HT-29 (cell line): ENCODE measurements at regions not wholly inside any gene's neighbourhood (a gene's known extent, or its start where the extent isn't known, plus 50 kb on each side); places are given as distances from the start of the nearest gene placed in this dataset.
A peak's percentile ranks its signal among the peaks of the same experiment; 100 is the strongest.
"Not testable (repeated sequence)": the region's sequence is repeated elsewhere in the genome, so short reads cannot be mapped to it uniquely, and the experiment has no call there.

Experiments
- DNase-seq: peaks from one replicate; pipeline ENCODE4 v3.0.0-alpha.2; 2015; ENCODE audit warnings: low spot score

DNA sequence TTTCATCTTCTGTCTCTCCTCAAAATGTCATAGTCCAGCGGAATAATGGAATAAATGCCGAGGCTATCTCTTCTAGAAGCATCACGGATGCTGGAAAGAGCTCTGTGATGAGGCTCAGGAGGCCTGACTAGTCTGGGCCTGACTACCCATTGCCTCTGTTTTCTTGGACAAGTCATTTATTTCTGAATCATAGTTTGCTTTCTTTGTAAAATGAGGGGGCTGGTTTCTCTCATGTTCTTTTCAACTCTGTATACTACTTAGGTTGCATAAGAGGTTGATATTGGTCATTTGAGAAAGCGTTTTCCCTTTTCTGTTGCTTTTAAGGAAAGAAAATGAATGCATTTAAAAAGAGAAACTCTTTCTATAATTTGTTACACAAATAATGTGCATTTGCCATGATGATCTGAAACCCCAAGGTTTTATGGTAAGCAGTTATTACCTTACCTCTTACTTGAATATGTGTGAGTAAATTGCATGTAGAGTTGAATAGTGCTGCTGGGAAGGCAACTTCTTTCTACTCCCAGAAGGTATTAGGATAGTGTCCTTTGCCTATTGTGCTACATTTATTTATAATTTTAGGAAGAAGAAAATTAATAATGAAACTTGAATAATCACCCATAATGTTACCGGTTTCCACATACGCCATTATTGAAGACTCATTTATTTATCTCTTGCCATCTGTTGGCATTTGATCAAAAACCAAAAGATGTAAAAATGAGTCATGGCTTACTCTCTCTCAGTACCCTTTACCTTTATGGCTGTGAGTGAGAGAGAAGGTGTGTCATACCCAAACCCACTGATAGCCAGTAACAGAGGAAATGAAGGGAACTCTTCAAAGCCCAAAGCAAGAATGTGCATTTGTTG is 179.1 kb downstream of the FASLG start:
- DNase-seq = peak; percentile 45

DNA sequence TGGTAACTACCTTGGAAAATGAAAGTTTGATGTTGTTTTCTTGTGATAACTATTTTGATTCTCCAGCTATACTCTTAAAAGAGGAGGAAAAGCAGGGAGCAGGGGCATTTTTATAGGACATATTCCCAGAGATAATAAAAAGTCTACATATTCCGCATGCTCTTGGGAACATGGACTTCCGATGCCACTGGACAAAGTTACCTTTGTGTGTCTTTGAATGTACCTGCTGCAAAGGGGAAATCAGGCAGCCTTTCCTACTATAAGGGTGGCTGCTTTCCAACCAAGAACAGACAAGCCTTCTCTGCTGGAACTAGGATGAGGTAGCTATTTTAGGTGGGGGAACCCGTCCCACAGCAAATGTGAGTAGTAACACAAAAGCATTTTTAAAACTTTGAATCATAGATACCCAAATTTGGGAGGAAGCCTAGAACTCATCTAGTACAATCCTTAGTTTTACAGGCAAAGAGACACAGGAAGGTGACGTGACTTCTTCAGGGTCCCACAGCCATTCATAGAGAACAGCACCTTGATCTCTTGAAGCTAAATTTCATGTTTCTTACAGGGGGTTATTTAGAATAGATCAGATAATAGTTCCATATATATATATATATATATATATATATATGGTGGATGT is 179.9 kb downstream of the FASLG start:
- peak; percentile 22 for DNase-seq

DNA sequence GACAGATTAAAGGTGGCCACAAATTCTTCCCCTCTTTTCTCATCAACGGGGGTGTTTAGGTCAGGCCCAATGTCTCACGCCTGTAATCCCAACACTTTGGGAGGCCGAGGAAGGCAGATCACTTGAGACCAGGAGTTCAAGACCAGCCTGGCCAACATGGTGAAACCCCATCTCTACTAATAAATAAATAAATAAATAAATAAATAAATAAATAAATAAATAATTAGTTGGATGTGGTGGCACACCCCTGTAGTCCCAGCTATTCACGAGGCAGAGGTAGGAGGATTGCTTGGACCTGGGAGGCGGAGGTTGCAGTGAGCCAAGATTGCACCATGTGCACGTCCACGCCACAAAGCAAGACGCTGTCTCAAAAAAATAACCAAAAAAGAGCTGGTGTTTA is 180.7 kb downstream of the FASLG start:
- DNase-seq = not testable (repeated sequence)

DNA sequence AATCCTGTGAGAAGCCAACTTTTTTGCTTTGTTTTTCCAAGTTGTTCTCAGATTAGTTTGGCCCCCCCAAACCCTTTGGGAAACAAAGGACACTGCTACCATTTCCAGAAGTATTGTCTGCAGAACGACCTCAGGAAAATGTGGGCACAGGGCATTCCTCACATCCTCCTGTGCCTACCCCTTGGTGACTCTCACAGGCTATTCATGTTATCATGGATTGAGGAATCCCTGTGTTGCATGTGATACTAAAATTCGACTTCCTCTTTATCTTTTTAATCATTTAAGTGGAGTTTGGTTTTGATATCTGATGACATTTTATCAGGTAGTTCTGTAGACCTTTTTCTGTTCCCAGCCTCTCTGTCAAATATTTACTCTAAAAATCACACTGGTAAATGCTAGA is 184.5 kb downstream of the FASLG start:
- DNase-seq = no peak

DNA sequence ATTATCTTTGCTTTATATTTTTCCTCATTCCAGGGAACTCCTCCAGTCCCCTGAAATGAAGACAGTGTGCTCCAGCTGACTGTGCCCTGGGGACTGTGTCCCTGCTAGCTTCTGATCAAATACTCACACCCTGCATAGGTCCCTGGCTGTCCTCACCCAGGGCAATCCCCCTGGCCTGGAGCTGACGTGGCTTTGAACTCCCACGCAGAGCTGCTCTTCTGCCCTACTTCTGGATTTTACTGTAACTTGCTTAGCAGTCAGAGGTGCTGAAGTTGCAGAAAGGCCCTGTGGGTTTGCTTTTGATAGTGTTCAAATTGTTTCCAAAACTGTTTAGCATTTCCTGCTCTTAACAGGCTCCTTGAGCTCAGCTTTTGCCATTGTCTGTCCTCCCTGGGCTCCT is 186.5 kb downstream of the FASLG start:
- no peak for DNase-seq

DNA sequence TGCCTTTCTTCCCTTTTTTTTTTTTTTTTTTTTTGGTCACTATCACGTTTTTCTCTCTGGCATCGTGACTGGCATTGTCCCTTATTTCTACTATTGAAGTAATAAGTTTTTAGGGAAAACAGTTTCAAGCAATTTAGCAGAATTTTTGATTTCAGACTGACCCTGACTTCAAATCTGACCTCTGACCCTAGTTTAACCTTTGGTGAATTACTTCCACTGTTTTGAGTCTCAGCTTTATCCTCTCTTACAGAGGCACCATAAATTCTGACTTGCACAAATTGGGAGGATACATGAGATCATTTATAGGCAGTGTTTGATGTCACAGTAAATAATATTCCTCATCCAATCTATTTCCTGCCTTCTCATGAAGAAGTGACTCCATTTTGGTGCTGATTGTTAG is 187.0 kb downstream of the FASLG start:
- DNase-seq = no peak

DNA sequence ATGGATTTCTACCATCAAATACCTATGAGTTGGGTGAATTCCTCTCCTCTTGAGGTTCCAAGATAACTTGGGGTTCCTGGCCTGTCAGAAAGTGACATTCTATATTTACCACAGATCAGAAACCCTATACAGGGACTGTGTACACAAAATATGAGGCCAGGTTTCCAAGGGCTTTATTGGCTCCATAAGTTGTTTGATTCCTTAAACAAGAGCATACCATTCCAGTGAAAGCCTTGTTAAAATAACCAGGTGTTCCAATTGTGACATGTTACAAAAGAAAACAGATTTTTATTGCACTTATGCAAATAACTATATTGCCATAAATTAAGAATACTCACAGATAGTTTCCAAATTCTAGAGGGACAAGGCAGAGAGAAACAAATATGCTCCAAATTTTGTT is 188.9 kb downstream of the FASLG start:
- DNase-seq = not testable (repeated sequence)

DNA sequence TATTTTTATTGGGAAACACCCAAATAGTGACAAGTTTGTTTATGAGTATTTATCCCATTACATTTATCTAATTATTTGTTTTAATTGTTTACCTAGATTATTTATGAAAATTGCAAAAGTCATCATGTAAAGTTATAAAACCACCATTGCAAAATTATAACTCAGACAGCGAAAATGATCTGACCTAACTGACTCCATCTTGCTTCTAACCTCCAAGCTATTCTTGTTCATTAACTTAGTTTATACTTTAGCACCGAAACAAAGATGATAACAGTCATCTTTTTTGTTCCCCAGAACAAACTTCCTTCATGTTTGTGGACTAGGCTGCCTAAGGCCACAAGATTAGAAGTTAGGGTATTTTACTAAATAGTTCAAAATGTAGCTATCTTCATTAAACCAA is 190.8 kb downstream of the FASLG start:
- DNase-seq = no peak

DNA sequence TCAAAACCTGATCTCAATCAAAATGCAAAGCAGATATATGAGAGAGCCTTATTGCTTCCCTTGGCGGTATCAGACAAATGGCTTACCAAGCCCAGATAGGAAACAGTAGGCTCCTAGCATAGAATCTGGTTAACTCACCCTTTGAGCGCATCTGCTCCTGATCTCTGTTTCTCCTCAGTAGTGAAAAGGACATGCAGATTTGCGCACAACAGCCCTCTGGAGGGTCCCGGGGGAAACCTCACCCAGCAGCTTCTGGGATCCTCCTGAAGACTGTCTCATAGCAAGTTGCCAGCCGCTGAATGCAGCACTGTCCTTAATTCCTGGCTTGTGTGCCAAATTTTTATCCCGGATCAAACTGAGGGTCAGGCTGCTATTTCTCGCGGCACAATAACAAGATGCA is 192.2 kb downstream of the FASLG start:
- DNase-seq = no peak

DNA sequence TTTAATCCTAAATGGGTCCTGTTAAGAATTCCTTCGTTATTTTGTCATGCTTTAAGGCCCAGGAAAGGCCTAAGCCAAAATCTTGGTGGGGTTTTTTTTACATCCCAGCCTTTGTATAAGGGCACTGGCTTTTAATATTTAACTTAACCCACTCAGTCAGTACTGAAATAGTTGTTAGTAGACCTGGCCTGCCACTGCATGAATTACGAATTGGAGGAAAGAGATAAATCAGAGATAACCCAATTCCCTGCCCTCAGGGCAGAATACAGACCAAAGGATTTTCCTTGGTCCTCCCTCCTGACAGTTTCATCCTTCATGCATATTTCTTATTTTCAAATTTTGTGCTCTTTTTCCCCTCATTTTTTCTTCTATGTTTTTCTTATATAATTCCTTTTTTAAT is 193.0 kb downstream of the FASLG start:
- DNase-seq = no peak

DNA sequence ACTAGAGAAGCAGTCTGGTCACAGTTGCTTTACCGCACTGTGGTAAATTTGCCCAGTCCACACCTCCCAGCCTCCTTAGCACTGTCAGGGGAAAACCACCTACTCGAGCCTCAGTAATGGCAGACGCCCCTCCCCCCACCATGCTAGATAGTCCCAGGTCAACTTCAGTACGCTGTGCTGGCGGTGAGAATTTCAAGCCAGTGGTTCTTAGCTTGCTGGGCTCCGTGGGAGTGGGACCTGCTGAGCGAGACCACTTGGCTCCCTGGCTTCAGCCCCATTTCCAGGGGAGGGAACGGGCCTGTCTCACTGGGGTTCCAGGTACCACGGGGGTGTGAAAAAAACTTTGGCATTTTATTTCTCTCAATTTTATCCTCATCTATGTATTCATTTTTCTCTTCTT is 194.8 kb downstream of the TNFSF18 start:
- not testable (repeated sequence) for DNase-seq

DNA sequence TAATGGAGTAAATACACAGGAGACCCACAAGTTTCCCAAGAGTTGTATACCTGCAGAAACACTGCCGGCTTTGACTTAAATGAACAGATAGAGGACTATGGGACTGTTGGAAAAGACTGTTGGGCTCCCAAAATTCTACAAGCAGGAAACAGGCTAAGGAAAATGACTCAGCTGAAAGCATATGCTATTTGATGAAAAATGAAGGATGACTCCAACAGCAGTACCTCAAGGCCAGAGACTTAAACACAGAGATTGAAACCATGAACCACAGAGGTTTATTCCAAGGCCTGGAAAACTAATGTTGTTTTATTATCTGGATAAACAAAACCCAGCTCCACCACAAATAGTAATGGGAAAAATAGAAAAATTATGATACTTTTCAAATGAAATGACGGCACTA is 187.7 kb downstream of the TNFSF18 start:
- DNase-seq = no peak

DNA sequence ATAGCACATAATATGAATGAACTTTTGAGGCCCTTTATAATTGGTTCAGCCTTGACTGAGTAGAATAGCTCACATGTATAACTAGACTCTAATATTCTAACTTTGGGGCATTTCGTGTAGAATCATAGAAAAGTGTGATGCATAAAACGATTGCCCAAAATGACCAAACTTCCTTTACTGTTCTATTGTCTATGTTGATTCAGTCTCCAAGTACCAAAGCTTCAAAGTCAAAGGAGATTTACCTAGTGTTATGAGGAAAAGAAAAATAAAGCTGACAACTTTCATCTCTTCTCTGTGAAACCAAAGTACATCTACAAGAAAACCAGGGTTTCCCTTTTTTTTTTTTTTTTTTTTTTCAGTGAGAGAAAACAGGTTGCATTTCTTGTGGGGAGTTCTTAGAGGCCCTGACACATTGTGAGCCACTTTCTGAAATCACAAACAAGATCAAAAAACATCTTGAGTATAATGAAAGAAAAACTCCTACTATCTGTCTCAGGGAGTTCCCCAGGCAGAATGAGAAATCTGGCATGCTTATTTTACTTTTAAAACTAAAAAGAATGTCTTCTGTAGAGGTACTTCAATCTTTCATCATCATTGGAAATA is 183.4 kb downstream of the TNFSF18 start:
- DNase-seq = no peak

DNA sequence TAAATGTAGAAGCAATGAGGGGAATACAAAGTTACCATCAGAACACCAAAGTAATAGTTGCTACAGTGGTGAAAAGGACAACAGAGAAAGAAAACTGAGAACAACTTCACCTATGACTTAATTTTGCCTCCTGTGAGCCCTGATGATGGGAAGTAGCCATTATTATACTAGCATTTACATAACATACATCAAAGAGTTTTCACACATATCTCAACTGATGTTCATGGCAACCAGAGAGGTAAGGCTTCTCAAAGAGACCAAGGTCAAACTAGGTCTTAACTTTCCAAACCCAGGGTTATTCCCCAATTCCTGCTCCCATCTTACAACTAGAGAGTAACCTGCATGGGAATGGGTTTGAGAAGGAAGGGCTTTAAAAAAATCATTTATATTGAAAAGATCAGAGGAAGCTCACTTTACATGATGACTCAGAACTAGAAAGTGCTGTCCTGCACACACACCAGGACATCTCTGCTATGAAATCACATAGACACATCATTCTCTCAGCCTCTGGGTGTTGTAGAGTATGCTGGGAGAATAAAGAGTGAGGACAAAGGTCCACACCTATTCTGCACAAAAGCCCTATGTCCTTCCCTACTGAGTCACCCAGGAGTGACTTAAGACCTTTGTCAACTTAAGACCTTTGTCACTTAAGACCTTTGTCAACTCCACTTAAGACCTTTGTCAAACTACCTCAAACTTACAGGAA is 179.7 kb downstream of the TNFSF18 start:
- DNase-seq = peak; percentile 37

DNA sequence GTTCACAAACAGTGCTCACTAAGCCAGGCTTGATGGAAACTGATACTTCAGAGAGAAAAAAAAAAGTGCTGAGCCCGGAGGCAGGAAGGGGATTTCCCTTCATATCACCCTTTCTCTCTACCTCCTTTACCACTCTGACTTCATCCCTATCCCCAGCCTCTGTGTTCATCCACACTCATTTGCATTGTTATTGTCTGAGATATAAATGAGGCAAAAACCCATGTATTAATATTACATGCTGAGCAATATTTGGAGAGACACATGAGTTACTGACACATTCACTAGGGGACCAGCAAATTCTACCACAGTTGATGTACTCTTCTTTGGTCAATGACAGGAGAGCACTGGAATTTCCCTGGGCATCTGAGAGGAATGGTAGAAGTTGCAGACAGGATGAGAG is 175.8 kb downstream of the TNFSF18 start:
- no peak for DNase-seq

DNA sequence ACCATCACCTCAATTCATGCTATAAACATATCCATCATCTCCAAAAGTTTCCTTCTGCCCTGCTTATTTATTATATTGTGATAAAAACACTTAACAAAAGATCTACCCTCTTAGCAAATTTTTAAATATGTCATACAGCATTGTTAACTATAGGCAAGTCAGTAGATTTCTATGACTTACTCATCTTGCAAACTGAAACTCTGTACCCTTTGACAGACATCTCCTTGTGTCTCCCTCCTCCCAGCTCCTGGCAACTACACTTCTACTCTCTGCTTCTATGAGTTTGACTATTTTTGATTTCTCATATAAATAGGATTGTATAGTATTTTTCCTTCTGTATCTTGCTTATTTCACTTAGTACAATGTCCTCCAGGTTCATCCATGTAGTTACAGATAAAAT is 174.8 kb downstream of the TNFSF18 start:
- no peak for DNase-seq

DNA sequence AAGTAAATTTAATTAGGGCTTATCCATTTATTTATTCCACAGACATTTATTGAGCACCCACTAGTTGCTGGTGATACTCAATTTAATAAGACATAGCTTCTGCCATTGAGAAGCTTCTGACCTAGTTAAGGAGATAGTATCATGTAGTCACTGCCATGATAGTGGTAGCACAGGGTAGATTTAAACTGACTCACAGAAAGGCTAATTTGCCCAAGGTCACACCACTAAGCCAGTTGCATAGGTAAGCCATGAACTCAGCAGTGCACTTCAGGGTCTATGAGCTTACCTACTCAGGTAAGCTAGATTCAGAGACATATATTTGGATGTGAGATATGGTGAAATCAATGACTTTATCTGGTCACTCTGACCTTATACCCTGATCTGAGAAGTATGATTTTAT is 168.4 kb downstream of the TNFSF18 start:
- no peak for DNase-seq

DNA sequence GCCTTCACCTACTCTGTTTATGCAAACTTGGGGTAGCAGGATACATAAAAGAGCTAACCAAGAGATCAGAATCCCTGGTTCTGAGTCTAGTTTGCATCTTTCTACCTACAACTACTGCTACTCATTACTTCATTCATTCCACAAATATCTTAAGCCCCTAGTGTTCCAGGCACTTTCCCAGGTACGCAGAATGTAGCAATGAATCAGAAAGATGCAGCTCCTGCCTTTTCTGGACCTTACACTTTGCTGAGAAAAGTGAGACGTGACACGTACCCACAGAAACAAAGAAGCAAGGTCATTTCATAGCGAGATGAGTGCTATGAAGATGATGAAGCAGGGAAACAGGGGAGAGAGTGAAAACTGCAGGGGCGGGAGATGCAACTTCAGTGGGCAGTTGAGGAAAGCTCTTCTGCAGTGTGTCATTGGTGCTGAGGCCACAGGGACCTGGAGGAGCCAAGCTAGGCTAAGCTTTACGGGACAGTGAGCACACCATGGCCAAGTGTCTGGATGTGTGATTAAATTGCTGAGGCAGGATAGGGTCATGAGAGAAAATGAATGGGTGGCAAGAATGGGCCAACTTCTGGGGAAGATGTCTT is 167.9 kb downstream of the TNFSF18 start:
- DNase-seq = no peak

DNA sequence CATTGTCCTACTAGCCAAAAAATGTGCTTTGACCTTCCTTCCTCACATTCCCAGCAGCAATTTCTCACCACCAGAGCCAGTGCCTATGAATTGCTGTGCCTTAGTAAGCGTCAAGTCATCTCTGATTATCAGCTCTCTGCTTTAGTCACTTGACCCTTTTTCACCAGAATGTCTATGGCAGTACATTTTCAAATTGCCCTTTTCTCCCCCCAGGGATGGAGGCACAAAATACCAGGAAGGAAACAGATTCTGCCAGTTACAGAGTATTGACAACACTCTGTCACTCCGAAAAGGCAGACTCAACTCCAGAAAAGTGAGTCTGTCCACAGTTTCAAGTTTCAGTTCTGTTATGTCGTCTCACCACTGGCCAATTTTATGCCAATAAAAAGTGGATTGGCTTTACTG is 167.4 kb downstream of the TNFSF18 start:
- no peak for DNase-seq

DNA sequence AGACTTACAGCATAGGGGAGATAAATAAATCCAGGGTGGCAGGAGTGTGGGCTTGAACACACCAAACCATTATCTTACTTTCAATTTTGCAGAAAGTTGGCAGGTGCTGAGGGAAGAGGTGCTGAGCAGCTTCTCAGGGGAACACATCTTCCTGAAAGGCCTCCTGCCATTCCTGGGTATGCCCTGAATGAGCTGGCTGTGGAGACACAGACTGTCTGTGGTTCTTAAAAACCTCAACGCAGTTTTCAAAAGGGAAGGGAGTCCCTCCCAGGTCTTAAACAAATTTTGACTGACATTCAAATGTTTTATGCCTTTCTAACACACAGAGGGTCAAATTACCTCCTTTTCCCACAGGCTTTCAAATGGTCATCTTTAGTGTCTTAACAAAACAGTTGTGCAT is 166.9 kb downstream of the TNFSF18 start:
- DNase-seq = no peak

DNA sequence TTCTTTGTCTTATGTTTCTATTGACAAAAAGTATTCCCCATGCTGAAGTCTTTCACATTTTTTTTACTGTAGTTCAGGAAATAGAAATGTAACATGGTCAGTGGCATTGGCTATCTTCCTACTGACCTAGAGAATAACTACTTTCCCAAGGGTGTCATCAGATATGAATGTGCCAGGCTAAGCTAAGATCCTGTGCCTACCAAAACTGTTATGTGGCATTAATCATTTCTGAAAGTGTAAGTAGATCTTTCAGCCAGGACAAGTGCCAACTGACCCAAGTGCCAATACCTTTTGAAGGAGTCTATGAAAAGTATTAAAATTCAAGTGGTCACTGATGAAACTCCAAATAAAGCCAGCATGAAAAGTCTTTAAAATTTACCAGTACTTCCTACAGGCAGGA is 165.3 kb downstream of the TNFSF18 start:
- no peak for DNase-seq

DNA sequence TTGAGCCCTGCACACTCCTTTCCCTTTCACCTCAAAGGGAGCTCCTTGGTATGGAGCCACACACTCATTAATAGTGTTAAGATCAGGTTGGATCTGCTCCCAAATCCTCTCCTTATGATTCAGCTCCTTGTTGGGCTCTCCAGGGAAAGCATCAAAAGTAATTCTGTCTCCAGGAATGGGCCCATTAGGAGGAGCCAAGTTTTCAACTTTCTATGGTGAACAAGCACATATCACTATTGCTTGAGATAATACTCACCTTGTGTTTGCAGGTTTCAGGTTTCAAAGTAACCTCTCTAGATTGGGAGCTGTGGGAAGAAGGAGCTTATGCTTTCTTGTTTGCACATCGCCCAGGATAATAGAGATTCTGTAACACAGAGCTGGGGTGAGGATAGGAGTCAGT is 164.8 kb downstream of the TNFSF18 start:
- DNase-seq = no peak
